HCT116 (cell line): ENCODE measurements at regions not wholly inside any gene's neighbourhood (a gene's known extent, or its start where the extent isn't known, plus 50 kb on each side); places are given as distances from the start of the nearest gene placed in this dataset.

Source experiments
- ATAC-seq: fragments of 200-7000 bp; cut with Tn5 transposase; 2 replicates; pipeline ENCODE4 v1.9.1; 2020; ENCODE audit warnings: mild to moderate bottlenecking, moderate library complexity
- BruUV-seq: library from RNA; stranded (reverse); fragments of 400-500 nt; replicated peaks from 2 replicates; lab custom pipeline; 2021; lab: Mats Ljungman, UMichigan
- CTCF ChIA-PET: fragments of 300-600 bp; sonication (Branson Sonifier 250); formaldehyde crosslinking; loops from one replicate; lab custom pipeline; 2021; ENCODE audit warnings: antibody characterized with exemption; lab: Charles Lee
- POLR2A ChIA-PET: fragments of 300-600, 350-600 bp; sonication (Branson Sonifier 250); formaldehyde crosslinking; loops from one replicate; lab custom pipeline; 2021; ENCODE audit warnings: antibody characterized with exemption; lab: Charles Lee
- RAD21 ChIA-PET, 2 experiments: fragments of 300-600 bp; sonication (Branson Sonifier 250); formaldehyde crosslinking; loops; one replicate each; lab custom pipeline; 2023; ENCODE audit warnings: low total read pairs in 2 of 2; ENCODE audit not compliant: uncharacterized antibody in 2 of 2, unreplicated experiment in 2 of 2, low non-redundant PET in 1 of 2; lab: Charles Lee
- DNase-seq: peaks from one replicate; pipeline ENCODE4 v3.0.0-alpha.2; 2010; ENCODE audit warnings: low read depth, low spot score
- H2AFZ ChIP-seq: fragments of 200-600 bp; shearing (Covaris generic), sonication (generic); 2 replicates; pipeline ENCODE4 v1.6.1; 2017; ENCODE audit warnings: low read depth, mixed run types, mixed read lengths, antibody characterized with exemption, low read length; ENCODE audit not compliant: poor library complexity, severe bottlenecking
- H3K27ac ChIP-seq: 2 replicates; pipeline ENCODE4 v1.5.1; 2012; ENCODE audit warnings: low read depth, low read length
- H3K27me3 ChIP-seq: fragments of 200-600 bp; sonication (generic); 2 replicates; pipeline ENCODE4 v1.6.1; 2016; ENCODE audit warnings: mixed run types, low read length, mixed read lengths; ENCODE audit not compliant: insufficient read depth
- H3K36me3 ChIP-seq, 2 experiments: fragments of 200-500 bp in 1 of 2; fragments of 200-600 bp in 1 of 2; sonication (Bioruptor generic) in 1 of 2; sonication (generic) in 1 of 2; 2 replicates each; pipeline versions ENCODE4 v1.5.1 to v1.6.1; 2014 to 2016; ENCODE audit warnings: low read length in 2 of 2, inconsistent platforms in 1 of 2, mixed read lengths in 1 of 2, mixed run types in 1 of 2; ENCODE audit not compliant: insufficient read depth in 2 of 2, control insufficient read depth in 1 of 2
- H3K4me1 ChIP-seq, 2 experiments: fragments of 200-600 bp in 1 of 2; sonication (generic) in 1 of 2; 2 replicates each; pipeline versions ENCODE4 v1.5.1 to v1.6.1; 2012 to 2017; ENCODE audit warnings: low read length in 2 of 2, inconsistent platforms in 1 of 2, mild to moderate bottlenecking in 1 of 2, mixed read lengths in 1 of 2, mixed run types in 1 of 2, moderate library complexity in 1 of 2; ENCODE audit not compliant: insufficient read depth in 2 of 2, control insufficient read depth in 1 of 2
- H3K4me2 ChIP-seq: fragments of 200-600 bp; sonication (generic); 2 replicates; pipeline ENCODE4 v1.6.1; 2017; ENCODE audit warnings: mixed run types, low read length, mixed read lengths
- H3K4me3 ChIP-seq, 2 experiments: fragments of 200-600 bp in 1 of 2; sonication (generic) in 1 of 2; replicated peaks in 1 of 2; 2 replicates each; pipeline ENCODE4 v1.5.1; 2011 to 2016; ENCODE audit warnings: low read length in 2 of 2, control low read depth in 1 of 2, low read depth in 1 of 2, mild to moderate bottlenecking in 1 of 2, mixed read lengths in 1 of 2, mixed run types in 1 of 2
- H3K79me2 ChIP-seq: fragments of 200-600 bp; sonication (generic); 2 replicates; pipeline ENCODE4 v1.6.1; 2017; ENCODE audit warnings: mild to moderate bottlenecking, mixed run types, low read length, moderate library complexity, mixed read lengths; ENCODE audit not compliant: insufficient read depth
- H3K9ac ChIP-seq: fragments of 200-600 bp; sonication (generic); 2 replicates; pipeline ENCODE4 v1.6.1; 2016; ENCODE audit warnings: low read length, mixed read lengths
- H3K9me2 ChIP-seq: fragments of 200-600 bp; sonication (generic), shearing (Covaris generic); 2 replicates; pipeline ENCODE4 v1.6.1; 2017; ENCODE audit warnings: mixed run types, mild to moderate bottlenecking, moderate library complexity; ENCODE audit not compliant: insufficient read depth
- H3K9me3 ChIP-seq, 2 experiments: fragments of 200-500 bp in 1 of 2; fragments of 200-600 bp in 1 of 2; sonication (Bioruptor generic) in 1 of 2; sonication (generic) in 1 of 2; 2 replicates each; pipeline ENCODE4 v1.6.1; 2014 to 2017; ENCODE audit warnings: low read length in 2 of 2, mixed read lengths in 2 of 2, inconsistent platforms in 1 of 2, low read depth in 1 of 2, mild to moderate bottlenecking in 1 of 2, mixed run types in 1 of 2, moderate library complexity in 1 of 2; ENCODE audit not compliant: control insufficient read depth in 1 of 2, insufficient read depth in 1 of 2
- H4K20me1 ChIP-seq: fragments of 200-600 bp; sonication (generic), shearing (Covaris generic); 2 replicates; pipeline ENCODE4 v1.6.1; 2017; ENCODE audit warnings: mixed run types, mild to moderate bottlenecking, moderate library complexity; ENCODE audit not compliant: insufficient read depth
- CBX3 ChIP-seq: IDR thresholded peaks from 2 replicates; pipeline ENCODE4 v1.6.1; 2012; ENCODE audit warnings: low read depth
- EGR1 ChIP-seq: IDR thresholded peaks from 2 replicates; pipeline ENCODE4 v1.6.1; 2012; ENCODE audit warnings: low read depth
- ELF1 ChIP-seq: IDR thresholded peaks from 2 replicates; pipeline ENCODE4 v1.6.1; 2012; ENCODE audit warnings: low read depth, borderline replicate concordance
- EZH2 ChIP-seq: fragments of 200-600 bp; sonication (generic); IDR thresholded peaks from 2 replicates; pipeline ENCODE4 v1.6.1; 2017; ENCODE audit warnings: antibody characterized with exemption, mixed run types
- EZH2phosphoT487 ChIP-seq: fragments of 200-600 bp; IDR thresholded peaks from 2 replicates; pipeline ENCODE4 v1.6.1; 2018; ENCODE audit warnings: antibody characterized with exemption, borderline replicate concordance
- FOSL1 ChIP-seq: IDR thresholded peaks from 2 replicates; pipeline ENCODE4 v1.6.1; 2012; ENCODE audit warnings: low read depth
- JUND ChIP-seq: IDR thresholded peaks from 2 replicates; pipeline ENCODE4 v1.6.1; 2012
- POLR2A ChIP-seq: IDR thresholded peaks from 2 replicates; pipeline ENCODE4 v1.7.0; 2011; ENCODE audit warnings: borderline replicate concordance; ENCODE audit not compliant: insufficient read depth, insufficient read length; ENCODE audit errors: extremely low read depth
- RAD21 ChIP-seq: IDR thresholded peaks from 2 replicates; pipeline ENCODE4 v1.6.1; 2012; ENCODE audit warnings: low read depth, mild to moderate bottlenecking
- SIN3A ChIP-seq: IDR thresholded peaks from 2 replicates; pipeline ENCODE4 v1.6.1; 2012; ENCODE audit warnings: low read depth
- SP1 ChIP-seq: IDR thresholded peaks from 2 replicates; pipeline ENCODE4 v1.6.1; 2012; ENCODE audit warnings: low read depth
- TCF7L2 ChIP-seq: IDR thresholded peaks from 2 replicates; pipeline ENCODE4 v1.7.0; 2011; ENCODE audit warnings: borderline replicate concordance, inconsistent platforms; ENCODE audit not compliant: insufficient read depth, insufficient read length; ENCODE audit errors: extremely low read depth
- YY1 ChIP-seq: IDR thresholded peaks from 2 replicates; pipeline ENCODE4 v1.6.1; 2011; ENCODE audit warnings: low read length, low read depth, moderate library complexity, mild to moderate bottlenecking; ENCODE audit not compliant: insufficient replicate concordance; ENCODE audit errors: extremely low read depth
- ZFX ChIP-seq: fragments of 450-650 bp; IDR thresholded peaks from 2 replicates; pipeline ENCODE4 v1.6.1; 2017
- ZNF274 ChIP-seq: fragments of 200-500 bp; sonication (Bioruptor generic); IDR thresholded peaks from 2 replicates; pipeline ENCODE4 v1.6.1; 2014; ENCODE audit warnings: mild to moderate bottlenecking, low read depth, low read length, inconsistent platforms
- intact Hi-C: fragments of 100-400 bp; cut with micrococcal nuclease; formaldehyde crosslinking; loops from 2 replicates; pipeline ENCODE4 v1.10.0; 2022
- TF ChIP-seq, protein P1 (sequence below), 3 experiments: fragments of 200-600 bp in 1 of 3; sonication (generic) in 1 of 3; IDR thresholded peaks in 2 of 3; conservative IDR thresholded peaks in 1 of 3; 2 replicates each; pipeline ENCODE4 v1.5.1; 2012 to 2017; ENCODE audit warnings: low read depth in 2 of 3, low read length in 2 of 3, antibody characterized with exemption in 1 of 3, borderline replicate concordance in 1 of 3, control low read depth in 1 of 3, mild to moderate bottlenecking in 1 of 3, mixed read lengths in 1 of 3, mixed run types in 1 of 3, moderate library complexity in 1 of 3; ENCODE audit not compliant: insufficient read depth in 1 of 3
- TF ChIP-seq, protein P2 (sequence below): IDR thresholded peaks from 2 replicates; pipeline ENCODE4 v1.6.1; 2011; ENCODE audit warnings: mild to moderate bottlenecking, low read length, moderate library complexity; ENCODE audit not compliant: insufficient replicate concordance; ENCODE audit errors: extremely low read depth

DNA sequence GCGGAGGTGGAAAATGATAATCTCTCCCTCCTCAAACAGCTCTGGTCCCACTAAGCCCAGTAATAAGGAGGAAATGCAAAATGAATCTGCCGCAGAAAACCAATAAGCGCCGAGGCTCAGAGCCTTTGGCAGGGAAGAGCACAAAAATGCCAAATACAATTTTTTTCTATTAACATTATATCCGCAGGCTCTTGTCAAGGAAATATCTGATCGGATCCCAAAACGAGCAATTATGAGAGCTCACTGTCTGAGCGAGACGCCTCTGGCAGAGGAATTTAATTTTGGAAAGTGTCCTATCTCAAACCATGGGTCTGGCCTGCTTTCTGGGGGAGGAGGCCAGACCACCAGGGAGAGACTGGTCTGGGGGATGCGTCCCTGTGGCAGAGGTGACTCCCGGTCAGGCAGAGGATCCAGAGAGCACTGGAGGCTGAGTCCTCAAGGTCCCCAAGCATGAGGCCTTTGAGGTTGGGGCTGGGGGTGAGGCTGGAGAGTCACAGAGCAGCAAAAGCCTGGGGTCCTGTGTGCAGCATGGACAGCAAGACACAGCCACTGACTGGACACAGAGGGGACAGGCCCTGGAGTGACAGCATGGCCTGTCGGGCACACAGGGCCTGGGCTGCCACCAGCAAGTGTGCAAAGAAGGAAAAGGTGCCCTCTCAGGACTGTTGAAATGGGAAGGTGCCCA lies 342.8 kb upstream of the SFSWAP start:
- TF ChIP-seq ZNF274: no peak
- no peak for TF ChIP-seq JUND
- no peak for TF ChIP-seq YY1
- TF ChIP-seq EZH2phosphoT487: no peak
- TF ChIP-seq SP1: no peak
- no peak for TF ChIP-seq TCF7L2
- no peak for TF ChIP-seq POLR2A
- TF ChIP-seq CBX3: no peak
- TF ChIP-seq EGR1: no peak
- TF ChIP-seq ZFX: no peak
- TF ChIP-seq SIN3A: no peak
- TF ChIP-seq, all 23 proteins: peak for 0
- Histone ChIP-seq H3K36me3 (no peaks in the 10 kb centered on the region), H3K4me3 (no peak overlapping the region), H3K4me2 (no peak overlapping the region), H3K9me3 (no peaks in the 10 kb centered on the region), H3K4me1 (no peaks in the 10 kb centered on the region), H3K27me3 (peaks cover 14% of the 10 kb centered on the region), H4K20me1 (no peaks in the 10 kb centered on the region), H3K27ac (no peak overlapping the region; the same call in 1 of the 2 replicates), H3K9ac (no peak overlapping the region), H3K9me2 (no peaks in the 10 kb centered on the region), H3K79me2 (no peaks in the 10 kb centered on the region), H2AFZ (no peak overlapping the region)
- BruUV-seq: no TSS peak
- ATAC-seq (no peak), DNase-seq (no peak)
- ChIA-PET CTCF (no interaction called here), RAD21 (no interaction called here), POLR2A (no interaction called here)
- intact Hi-C loops: no loop called here

DNA sequence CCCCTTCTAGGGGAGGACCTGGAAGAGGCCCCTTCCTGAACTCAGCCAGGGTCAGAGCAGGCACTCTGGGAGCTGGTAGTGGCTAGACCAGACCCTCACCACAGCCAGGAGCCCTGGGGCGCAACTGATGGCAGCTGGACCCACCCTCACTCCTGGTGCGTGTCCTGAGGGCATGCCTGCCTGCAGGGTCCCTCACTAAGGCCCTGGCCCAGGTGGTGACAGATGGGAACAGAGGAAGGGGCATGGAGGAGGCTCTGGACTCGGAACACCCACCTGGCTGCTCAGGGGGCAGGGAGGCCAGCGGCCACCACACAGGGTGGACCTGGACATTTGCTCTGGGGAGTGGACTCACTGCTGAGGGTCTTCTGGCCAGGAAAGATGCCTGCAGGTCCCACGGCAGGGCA lies 342.2 kb upstream of the SFSWAP start:
- H3K4me3 ChIP-seq: no peak overlapping the region
- no peaks in the 10 kb centered on the region for H3K36me3 ChIP-seq
- POLR2A ChIA-PET: no interaction called here
- H3K9me2 ChIP-seq: no peaks in the 10 kb centered on the region
- H3K79me2 ChIP-seq: no peaks in the 10 kb centered on the region
- TF ChIP-seq, protein P1, sequence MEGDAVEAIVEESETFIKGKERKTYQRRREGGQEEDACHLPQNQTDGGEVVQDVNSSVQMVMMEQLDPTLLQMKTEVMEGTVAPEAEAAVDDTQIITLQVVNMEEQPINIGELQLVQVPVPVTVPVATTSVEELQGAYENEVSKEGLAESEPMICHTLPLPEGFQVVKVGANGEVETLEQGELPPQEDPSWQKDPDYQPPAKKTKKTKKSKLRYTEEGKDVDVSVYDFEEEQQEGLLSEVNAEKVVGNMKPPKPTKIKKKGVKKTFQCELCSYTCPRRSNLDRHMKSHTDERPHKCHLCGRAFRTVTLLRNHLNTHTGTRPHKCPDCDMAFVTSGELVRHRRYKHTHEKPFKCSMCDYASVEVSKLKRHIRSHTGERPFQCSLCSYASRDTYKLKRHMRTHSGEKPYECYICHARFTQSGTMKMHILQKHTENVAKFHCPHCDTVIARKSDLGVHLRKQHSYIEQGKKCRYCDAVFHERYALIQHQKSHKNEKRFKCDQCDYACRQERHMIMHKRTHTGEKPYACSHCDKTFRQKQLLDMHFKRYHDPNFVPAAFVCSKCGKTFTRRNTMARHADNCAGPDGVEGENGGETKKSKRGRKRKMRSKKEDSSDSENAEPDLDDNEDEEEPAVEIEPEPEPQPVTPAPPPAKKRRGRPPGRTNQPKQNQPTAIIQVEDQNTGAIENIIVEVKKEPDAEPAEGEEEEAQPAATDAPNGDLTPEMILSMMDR (IDR thresholded peaks at IDR 0.05 in 2 of 3, conservative IDR thresholded peaks at IDR 0.05 in 1 of 3; ENCODE audit: borderline replicate concordance in 1 of 3, insufficient read depth in 1 of 3, low read depth in 2 of 3, low read length in 2 of 3): no peak
- TF ChIP-seq SP1: no peak
- TF ChIP-seq JUND: no peak
- TF ChIP-seq ELF1: no peak
- no peak for TF ChIP-seq ZNF274
- TF ChIP-seq EZH2: no peak
- TF ChIP-seq FOSL1: no peak
- no peak for TF ChIP-seq YY1
- no peak for TF ChIP-seq RAD21
- TF ChIP-seq, protein P2, sequence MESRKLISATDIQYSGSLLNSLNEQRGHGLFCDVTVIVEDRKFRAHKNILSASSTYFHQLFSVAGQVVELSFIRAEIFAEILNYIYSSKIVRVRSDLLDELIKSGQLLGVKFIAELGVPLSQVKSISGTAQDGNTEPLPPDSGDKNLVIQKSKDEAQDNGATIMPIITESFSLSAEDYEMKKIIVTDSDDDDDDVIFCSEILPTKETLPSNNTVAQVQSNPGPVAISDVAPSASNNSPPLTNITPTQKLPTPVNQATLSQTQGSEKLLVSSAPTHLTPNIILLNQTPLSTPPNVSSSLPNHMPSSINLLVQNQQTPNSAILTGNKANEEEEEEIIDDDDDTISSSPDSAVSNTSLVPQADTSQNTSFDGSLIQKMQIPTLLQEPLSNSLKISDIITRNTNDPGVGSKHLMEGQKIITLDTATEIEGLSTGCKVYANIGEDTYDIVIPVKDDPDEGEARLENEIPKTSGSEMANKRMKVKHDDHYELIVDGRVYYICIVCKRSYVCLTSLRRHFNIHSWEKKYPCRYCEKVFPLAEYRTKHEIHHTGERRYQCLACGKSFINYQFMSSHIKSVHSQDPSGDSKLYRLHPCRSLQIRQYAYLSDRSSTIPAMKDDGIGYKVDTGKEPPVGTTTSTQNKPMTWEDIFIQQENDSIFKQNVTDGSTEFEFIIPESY: no peak
- TF ChIP-seq, all 23 proteins: peak for 0
- H3K4me1 ChIP-seq: no peaks in the 10 kb centered on the region
- ChIA-PET CTCF (no interaction called here), RAD21 (no interaction called here)
- no peaks in the 10 kb centered on the region for H4K20me1 ChIP-seq
- intact Hi-C loops: no loop called here
- H3K4me2 ChIP-seq: no peak overlapping the region
- no peak overlapping the region for H2AFZ ChIP-seq
- H3K9ac ChIP-seq: no peak overlapping the region
- ATAC-seq: no peak
- H3K27ac ChIP-seq: no peak overlapping the region; the same call in 1 of the 2 replicates
- peaks cover 14% of the 10 kb centered on the region for H3K27me3 ChIP-seq
- H3K9me3 ChIP-seq: no peaks in the 10 kb centered on the region
- DNase-seq: no peak
- BruUV-seq: no TSS peak
